HG02623 (cell line): ENCODE measurements at regions not wholly inside any gene's neighbourhood (a gene's known extent, or its start where the extent isn't known, plus 50 kb on each side); places are given as distances from the start of the nearest gene placed in this dataset.
"Not testable (repeated sequence)": the region's sequence is repeated elsewhere in the genome, so short reads cannot be mapped to it uniquely, and the experiment has no call there.

Experiments
- ATAC-seq: cut with Tn5 transposase; IDR thresholded peaks from one replicate; pipeline ENCODE4 v1.9.1; 2021; ENCODE audit warnings: moderate library complexity; ENCODE audit not compliant: unreplicated experiment

- no peak for ATAC-seq
These were observed 82.2 kb upstream of the GRK3 start for GRCh38 chr22:25482091-25482760.

- ATAC-seq: no peak
These were observed 81.4 kb upstream of the GRK3 start for GRCh38 chr22:25482868-25483639.

GRCh38 chr22:25483931-25484330, 80.5 kb upstream of the GRK3 start:
- ATAC-seq: no peak

GRCh38 chr22:25484521-25485315, 79.8 kb upstream of the GRK3 start:
- ATAC-seq: no peak

- no peak for ATAC-seq
These were observed 78.6 kb upstream of the GRK3 start for GRCh38 chr22:25485626-25486545.

- ATAC-seq: no peak
These were observed 77.0 kb upstream of the GRK3 start for GRCh38 chr22:25487508-25487907.

GRCh38 chr22:25488244-25489020, 76.0 kb upstream of the GRK3 start:
- ATAC-seq: no peak

- no peak for ATAC-seq
These were observed 74.5 kb upstream of the GRK3 start for GRCh38 chr22:25489947-25490346.

GRCh38 chr22:25490896-25491295, 73.6 kb upstream of the GRK3 start:
- ATAC-seq: no peak

- ATAC-seq: no peak
These were observed 72.3 kb upstream of the GRK3 start for GRCh38 chr22:25492162-25492561.

GRCh38 chr22:25492841-25493734, 71.4 kb upstream of the GRK3 start:
- no peak for ATAC-seq

GRCh38 chr22:25493794-25494193, 70.7 kb upstream of the GRK3 start:
- no peak for ATAC-seq

GRCh38 chr22:25494774-25495173, 69.7 kb upstream of the GRK3 start:
- ATAC-seq: no peak

- no peak for ATAC-seq
These were observed 69.2 kb upstream of the GRK3 start for GRCh38 chr22:25495285-25495684.

GRCh38 chr22:25496396-25497064, 67.9 kb upstream of the GRK3 start:
- ATAC-seq: no peak

GRCh38 chr22:25497181-25497641, 67.3 kb upstream of the GRK3 start:
- no peak for ATAC-seq

GRCh38 chr22:25497716-25498115, 66.8 kb upstream of the GRK3 start:
- no peak for ATAC-seq

- not testable (repeated sequence) for ATAC-seq
These were observed 63.8 kb upstream of the GRK3 start for GRCh38 chr22:25500671-25501070.
